ENCODE measurements at regions not wholly inside any gene's neighbourhood (a gene's known extent, or its start where the extent isn't known, plus 50 kb on each side); places are given as distances from the start of the nearest gene placed in this dataset.

GRCh38 chr5:136890431-136891148 lies 525.2 kb upstream of the TRPC7 start:
- TF ChIP-seq CTCF (IDR thresholded peaks at IDR 0.05) (no peak), POLR2AphosphoS5 (IDR thresholded peaks at IDR 0.05) (no peak), POLR2A (IDR thresholded peaks at IDR 0.05) (no peak)
